Activated naive CD4-positive, alpha-beta T cell treated with anti-CD3 and anti-CD28 coated beads for 36 hours (primary cell): ENCODE measurements at regions not wholly inside any gene's neighbourhood (a gene's known extent, or its start where the extent isn't known, plus 50 kb on each side); places are given as distances from the start of the nearest gene placed in this dataset.

ENCODE experiments used
- CTCF ChIA-PET: fragments of 350-600 bp; sonication (Branson Sonifier 250); formaldehyde crosslinking; loops from one replicate; lab custom pipeline; 2021; ENCODE audit warnings: antibody characterized with exemption; lab: Charles Lee
- DNase-seq: peaks from one replicate; pipeline ENCODE4 v3.0.0-alpha.2; 2020
- H3K27ac Mint-ChIP-seq: one replicate; pipeline ENCODE4 v1.8.0; 2021; ENCODE audit warnings: mild to moderate bottlenecking, mixed read lengths
- H3K27me3 Mint-ChIP-seq: one replicate; pipeline ENCODE4 v1.8.0; 2021; ENCODE audit warnings: low read depth, mixed read lengths
- H3K36me3 Mint-ChIP-seq: one replicate; pipeline ENCODE4 v1.8.0; 2021; ENCODE audit warnings: low read depth, mixed read lengths
- H3K4me1 Mint-ChIP-seq: one replicate; pipeline ENCODE4 v1.8.0; 2021; ENCODE audit warnings: low read depth, mixed read lengths
- H3K4me3 Mint-ChIP-seq: one replicate; pipeline ENCODE4 v1.8.0; 2021; ENCODE audit warnings: mild to moderate bottlenecking, moderate library complexity, mixed read lengths
- H3K9me3 Mint-ChIP-seq: one replicate; pipeline ENCODE4 v1.8.0; 2021; ENCODE audit warnings: mixed read lengths
- intact Hi-C: fragments of 100-400 bp; cut with micrococcal nuclease; formaldehyde crosslinking; loops from one replicate; pipeline ENCODE4 v1.15.1; 2023

GRCh38 chr18:57087644-57088376 is 59.1 kb upstream of the BOD1L2 start:
- DNase-seq = no peak
- intact Hi-C loops = no loop called here
- H3K36me3 Mint-ChIP-seq = no peaks in the 10 kb centered on the region
- H3K9me3 Mint-ChIP-seq = no peaks in the 10 kb centered on the region
- peaks cover 22% of the 10 kb centered on the region for H3K27me3 Mint-ChIP-seq
- CTCF ChIA-PET = no interaction called here
- peaks cover 6% of the 10 kb centered on the region for H3K4me1 Mint-ChIP-seq
- no peak overlapping the region for H3K4me3 Mint-ChIP-seq
- H3K27ac Mint-ChIP-seq = no peak overlapping the region

DNA sequence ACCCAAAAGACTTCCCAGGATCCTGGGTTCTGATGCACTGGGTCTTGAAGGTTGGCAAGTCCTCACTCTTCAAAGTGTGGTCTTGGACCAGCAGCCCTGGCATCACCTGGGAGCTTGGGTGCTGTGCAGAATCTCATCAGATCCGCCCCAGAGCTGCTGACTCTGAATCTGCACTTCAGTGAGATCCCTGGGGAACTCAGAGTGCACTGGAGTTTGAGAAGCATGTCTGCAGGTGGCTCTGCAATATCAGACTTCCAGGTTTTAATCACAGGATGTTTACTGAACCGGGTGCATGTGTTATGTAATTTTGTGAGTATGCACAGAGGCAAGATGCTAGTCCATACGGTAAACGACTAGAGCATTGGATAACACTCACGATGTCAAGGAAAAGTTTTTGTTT is 58.0 kb upstream of the BOD1L2 start:
- Mint-ChIP-seq H3K9me3 (no peaks in the 10 kb centered on the region), H3K4me1 (peaks cover 6% of the 10 kb centered on the region), H3K36me3 (no peaks in the 10 kb centered on the region), H3K27me3 (peaks cover 21% of the 10 kb centered on the region), H3K27ac (no peak overlapping the region), H3K4me3 (no peak overlapping the region)
- CTCF ChIA-PET = no interaction called here
- intact Hi-C loops = no loop called here
- no peak for DNase-seq

DNA sequence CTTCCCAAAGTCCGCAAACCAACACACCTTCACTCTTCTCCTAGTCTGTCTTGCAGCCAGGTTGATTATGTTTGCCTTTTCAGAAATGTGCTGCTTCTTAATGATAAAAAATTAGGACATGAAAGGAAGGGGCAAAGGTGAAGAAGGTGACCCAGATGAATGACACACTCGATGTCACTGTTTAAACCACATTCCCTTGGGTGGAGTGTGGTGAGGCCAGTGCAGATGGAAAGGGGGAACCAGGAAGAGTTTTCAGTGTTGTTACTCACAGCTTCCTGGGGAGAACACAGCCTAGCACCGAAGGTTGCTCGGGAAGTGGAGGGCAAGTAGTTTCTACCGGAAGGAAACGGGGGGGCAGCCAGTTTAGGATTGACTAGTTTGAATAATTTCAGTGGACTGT is 57.2 kb upstream of the BOD1L2 start:
- no peaks in the 10 kb centered on the region for H3K36me3 Mint-ChIP-seq

GRCh38 chr18:57091231-57091630 is 55.7 kb upstream of the BOD1L2 start:
- no peaks in the 10 kb centered on the region for H3K4me1 Mint-ChIP-seq
- no peak for DNase-seq
- CTCF ChIA-PET = no interaction called here
- no peak overlapping the region for H3K27ac Mint-ChIP-seq
- no peak overlapping the region for H3K4me3 Mint-ChIP-seq
- no peaks in the 10 kb centered on the region for H3K9me3 Mint-ChIP-seq
- H3K27me3 Mint-ChIP-seq = peaks cover 21% of the 10 kb centered on the region
- H3K36me3 Mint-ChIP-seq = no peaks in the 10 kb centered on the region
- intact Hi-C loops = no loop called here

More for the DNA sequence above, 57.2 kb upstream of the BOD1L2 start:
- CTCF ChIA-PET = no interaction called here
- H3K4me3 Mint-ChIP-seq = no peak overlapping the region
- peaks cover 26% of the 10 kb centered on the region for H3K27me3 Mint-ChIP-seq
- no peak for DNase-seq
- intact Hi-C loops = no loop called here
- no peaks in the 10 kb centered on the region for H3K9me3 Mint-ChIP-seq
- H3K27ac Mint-ChIP-seq = no peak overlapping the region
- peaks cover 2% of the 10 kb centered on the region for H3K4me1 Mint-ChIP-seq

- Mint-ChIP-seq H3K4me1 (no peaks in the 10 kb centered on the region), H3K9me3 (peaks cover 3% of the 10 kb centered on the region), H3K4me3 (no peak overlapping the region), H3K36me3 (no peaks in the 10 kb centered on the region), H3K27me3 (peaks cover 13% of the 10 kb centered on the region), H3K27ac (no peak overlapping the region)
- intact Hi-C loops = no loop called here
- CTCF ChIA-PET = interaction anchor here (1.6 kb wide), 1 partner anchor 14 kb away, joined by 3 read pairs; no protein-coding TSS in a partner anchor
- no peak for DNase-seq
Observed at GRCh38 chr18:57094175-57094574, 52.7 kb upstream of the BOD1L2 start.

- Mint-ChIP-seq H3K27ac (no peak overlapping the region), H3K27me3 (peaks cover 13% of the 10 kb centered on the region), H3K4me3 (no peak overlapping the region), H3K36me3 (no peaks in the 10 kb centered on the region), H3K4me1 (no peaks in the 10 kb centered on the region), H3K9me3 (peaks cover 11% of the 10 kb centered on the region)
- CTCF ChIA-PET = no interaction called here
- intact Hi-C loops = no loop called here
- no peak for DNase-seq
Observed at GRCh38 chr18:57095884-57096283, 51.0 kb upstream of the BOD1L2 start.
